ENCODE measurements at regions not wholly inside any gene's neighbourhood (a gene's known extent, or its start where the extent isn't known, plus 50 kb on each side); places are given as distances from the start of the nearest gene placed in this dataset.
"Not testable (repeated sequence)": the region's sequence is repeated elsewhere in the genome, so short reads cannot be mapped to it uniquely, and the experiment has no call there.

- POLR2A ChIA-PET, result no interaction called here
- CTCF ChIA-PET, result no interaction called here
- no peak for DNase-seq (ENCODE audit: extremely low spot score)
- TF ChIP-seq CTBP1 (IDR thresholded peaks at IDR 0.05; ENCODE audit: borderline replicate concordance) (no peak), HDGF (IDR thresholded peaks at IDR 0.05; ENCODE audit: borderline replicate concordance) (no peak), BHLHE40 (IDR thresholded peaks at IDR 0.05; ENCODE audit: borderline replicate concordance) (no peak), SUZ12 (IDR thresholded peaks at IDR 0.05) (no peak), ELF4 (IDR thresholded peaks at IDR 0.05) (no peak), SP1 (IDR thresholded peaks at IDR 0.05) (no peak), LEF1 (IDR thresholded peaks at IDR 0.05; ENCODE audit: borderline replicate concordance) (no peak), PKNOX1 (IDR thresholded peaks at IDR 0.05) (no peak), FOXK2 (IDR thresholded peaks at IDR 0.05) (no peak), ARNT (IDR thresholded peaks at IDR 0.05) (no peak), FOXM1 (IDR thresholded peaks at IDR 0.05; ENCODE audit: borderline replicate concordance) (no peak), TARDBP (IDR thresholded peaks at IDR 0.05) (no peak), ZNF384 (IDR thresholded peaks at IDR 0.05) (no peak), FOXA1 (IDR thresholded peaks at IDR 0.05) (no peak), L3MBTL2 (conservative IDR thresholded peaks at IDR 0.05) (no peak), NFRKB (IDR thresholded peaks at IDR 0.05) (no peak)
Measured at GRCh38 chr4:82090717-82091116, 283.1 kb downstream of the HNRNPD start.

DNA sequence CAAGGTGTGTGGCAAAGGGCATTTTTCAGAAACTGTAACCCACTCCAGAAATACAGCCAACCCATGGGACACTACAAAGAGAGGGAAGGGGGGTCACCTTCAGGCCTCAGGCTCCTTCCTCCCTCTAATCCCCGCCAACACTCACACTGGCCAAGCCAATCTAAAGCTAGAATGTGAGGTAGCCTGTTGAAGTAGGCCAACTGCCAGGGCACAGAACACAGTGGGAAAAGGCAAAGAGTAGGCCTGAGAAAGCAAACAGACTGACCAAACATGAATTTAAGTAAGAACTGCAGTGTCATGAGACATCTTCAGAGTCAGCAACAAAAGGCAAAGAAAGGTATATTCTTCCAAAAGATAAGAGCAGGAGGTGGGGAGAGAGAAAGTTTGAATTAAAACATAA lies 289.0 kb downstream of the HNRNPD start:
- ChIA-PET CTCF (no interaction called here), POLR2A (no interaction called here)
- no peak for TF ChIP-seq TARDBP (IDR thresholded peaks at IDR 0.05)
- TF ChIP-seq BHLHE40 (IDR thresholded peaks at IDR 0.05; ENCODE audit: borderline replicate concordance), result no peak
- no peak for TF ChIP-seq ELF4 (IDR thresholded peaks at IDR 0.05)
- TF ChIP-seq FOXA1 (IDR thresholded peaks at IDR 0.05), result no peak
- no peak for TF ChIP-seq FOXK2 (IDR thresholded peaks at IDR 0.05)
- TF ChIP-seq NFRKB (IDR thresholded peaks at IDR 0.05), result no peak
- TF ChIP-seq SP1 (IDR thresholded peaks at IDR 0.05), result no peak
- no peak for TF ChIP-seq SUZ12 (IDR thresholded peaks at IDR 0.05)
- TF ChIP-seq LEF1 (IDR thresholded peaks at IDR 0.05; ENCODE audit: borderline replicate concordance), result no peak
- no peak for TF ChIP-seq PKNOX1 (IDR thresholded peaks at IDR 0.05)
- TF ChIP-seq ZNF384 (IDR thresholded peaks at IDR 0.05), result no peak
- TF ChIP-seq FOXM1 (IDR thresholded peaks at IDR 0.05; ENCODE audit: borderline replicate concordance), result no peak
- TF ChIP-seq L3MBTL2 (conservative IDR thresholded peaks at IDR 0.05), result no peak
- no peak for TF ChIP-seq HDGF (IDR thresholded peaks at IDR 0.05; ENCODE audit: borderline replicate concordance)
- TF ChIP-seq CTBP1 (IDR thresholded peaks at IDR 0.05; ENCODE audit: borderline replicate concordance), result no peak
- no peak for TF ChIP-seq ARNT (IDR thresholded peaks at IDR 0.05)
- DNase-seq (ENCODE audit: extremely low spot score), result no peak

GRCh38 chr4:82077471-82077995 lies 296.3 kb downstream of the HNRNPD start:
- DNase-seq (ENCODE audit: extremely low spot score); CTCF ChIA-PET; POLR2A ChIA-PET: not testable (repeated sequence)

GRCh38 chr4:82076809-82077208 lies 297.0 kb downstream of the HNRNPD start:
- POLR2A ChIA-PET, result no interaction called here

GRCh38 chr4:82076359-82076758 lies 297.4 kb downstream of the HNRNPD start:
- TF ChIP-seq L3MBTL2 (conservative IDR thresholded peaks at IDR 0.05) (no peak), ARNT (IDR thresholded peaks at IDR 0.05) (no peak)
- ChIA-PET CTCF (no interaction called here), POLR2A (no interaction called here)
- DNase-seq (ENCODE audit: extremely low spot score), result no peak

More at GRCh38 chr4:82076809-82077208, 297.0 kb downstream of the HNRNPD start:
- no peak for DNase-seq (ENCODE audit: extremely low spot score)
- CTCF ChIA-PET, result no interaction called here
- TF ChIP-seq ARNT (IDR thresholded peaks at IDR 0.05) (no peak), ELF4 (IDR thresholded peaks at IDR 0.05) (no peak), FOXA1 (IDR thresholded peaks at IDR 0.05) (no peak), LEF1 (IDR thresholded peaks at IDR 0.05; ENCODE audit: borderline replicate concordance) (no peak), NFRKB (IDR thresholded peaks at IDR 0.05) (no peak), TARDBP (IDR thresholded peaks at IDR 0.05) (no peak), FOXM1 (IDR thresholded peaks at IDR 0.05; ENCODE audit: borderline replicate concordance) (no peak), HDGF (IDR thresholded peaks at IDR 0.05; ENCODE audit: borderline replicate concordance) (no peak), L3MBTL2 (conservative IDR thresholded peaks at IDR 0.05) (no peak), SUZ12 (IDR thresholded peaks at IDR 0.05) (no peak), BHLHE40 (IDR thresholded peaks at IDR 0.05; ENCODE audit: borderline replicate concordance) (no peak), FOXK2 (IDR thresholded peaks at IDR 0.05) (no peak), ZNF384 (IDR thresholded peaks at IDR 0.05) (no peak), SP1 (IDR thresholded peaks at IDR 0.05) (no peak), CTBP1 (IDR thresholded peaks at IDR 0.05; ENCODE audit: borderline replicate concordance) (no peak), PKNOX1 (IDR thresholded peaks at IDR 0.05) (no peak)

GRCh38 chr4:82071951-82072350 lies 301.8 kb downstream of the HNRNPD start:
- POLR2A ChIA-PET, result no interaction called here
- CTCF ChIA-PET, result no interaction called here
- TF ChIP-seq HDGF (IDR thresholded peaks at IDR 0.05; ENCODE audit: borderline replicate concordance), result no peak
- TF ChIP-seq SUZ12 (IDR thresholded peaks at IDR 0.05), result no peak
- TF ChIP-seq FOXM1 (IDR thresholded peaks at IDR 0.05; ENCODE audit: borderline replicate concordance), result no peak
- no peak for TF ChIP-seq ZNF384 (IDR thresholded peaks at IDR 0.05)
- no peak for TF ChIP-seq CTBP1 (IDR thresholded peaks at IDR 0.05; ENCODE audit: borderline replicate concordance)
- TF ChIP-seq FOXA1 (IDR thresholded peaks at IDR 0.05), result no peak
- no peak for TF ChIP-seq ARNT (IDR thresholded peaks at IDR 0.05)
- DNase-seq (ENCODE audit: extremely low spot score), result no peak

Data from HEK293T (cell line).